ENCODE measurements at regions not wholly inside any gene's neighbourhood (a gene's known extent, or its start where the extent isn't known, plus 50 kb on each side); places are given as distances from the start of the nearest gene placed in this dataset.

DNA sequence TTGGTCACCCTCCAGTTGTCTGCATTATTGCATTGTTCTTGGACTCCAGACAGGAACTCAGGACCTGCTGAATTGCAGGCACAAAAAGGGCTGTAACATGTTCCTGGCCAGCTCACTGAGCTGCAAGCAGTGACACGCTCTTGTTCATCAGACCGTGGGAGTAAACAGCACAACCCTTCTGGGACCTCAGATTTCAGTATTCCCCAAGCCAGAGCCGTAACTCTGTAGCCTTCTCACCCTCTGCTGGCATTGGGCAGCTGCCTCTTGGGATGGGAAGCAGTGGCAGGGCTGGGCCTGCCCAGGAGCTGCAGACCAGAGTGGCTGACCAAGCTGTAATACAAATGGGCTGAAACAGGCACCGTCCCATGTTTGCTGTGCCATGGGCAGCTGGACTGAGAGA lies 607.1 kb upstream of the BCHE start:
- TF ChIP-seq, protein P1, sequence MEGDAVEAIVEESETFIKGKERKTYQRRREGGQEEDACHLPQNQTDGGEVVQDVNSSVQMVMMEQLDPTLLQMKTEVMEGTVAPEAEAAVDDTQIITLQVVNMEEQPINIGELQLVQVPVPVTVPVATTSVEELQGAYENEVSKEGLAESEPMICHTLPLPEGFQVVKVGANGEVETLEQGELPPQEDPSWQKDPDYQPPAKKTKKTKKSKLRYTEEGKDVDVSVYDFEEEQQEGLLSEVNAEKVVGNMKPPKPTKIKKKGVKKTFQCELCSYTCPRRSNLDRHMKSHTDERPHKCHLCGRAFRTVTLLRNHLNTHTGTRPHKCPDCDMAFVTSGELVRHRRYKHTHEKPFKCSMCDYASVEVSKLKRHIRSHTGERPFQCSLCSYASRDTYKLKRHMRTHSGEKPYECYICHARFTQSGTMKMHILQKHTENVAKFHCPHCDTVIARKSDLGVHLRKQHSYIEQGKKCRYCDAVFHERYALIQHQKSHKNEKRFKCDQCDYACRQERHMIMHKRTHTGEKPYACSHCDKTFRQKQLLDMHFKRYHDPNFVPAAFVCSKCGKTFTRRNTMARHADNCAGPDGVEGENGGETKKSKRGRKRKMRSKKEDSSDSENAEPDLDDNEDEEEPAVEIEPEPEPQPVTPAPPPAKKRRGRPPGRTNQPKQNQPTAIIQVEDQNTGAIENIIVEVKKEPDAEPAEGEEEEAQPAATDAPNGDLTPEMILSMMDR (IDR thresholded peaks at IDR 0.05 in 4 of 5, conservative IDR thresholded peaks at IDR 0.05 in 1 of 5), result no peak
- no peak for TF ChIP-seq POLR2A (IDR thresholded peaks at IDR 0.05)

Data from gastrocnemius medialis (tissue), 4 donors.